ENCODE measurements at regions not wholly inside any gene's neighbourhood (a gene's known extent, or its start where the extent isn't known, plus 50 kb on each side); places are given as distances from the start of the nearest gene placed in this dataset.

DNA sequence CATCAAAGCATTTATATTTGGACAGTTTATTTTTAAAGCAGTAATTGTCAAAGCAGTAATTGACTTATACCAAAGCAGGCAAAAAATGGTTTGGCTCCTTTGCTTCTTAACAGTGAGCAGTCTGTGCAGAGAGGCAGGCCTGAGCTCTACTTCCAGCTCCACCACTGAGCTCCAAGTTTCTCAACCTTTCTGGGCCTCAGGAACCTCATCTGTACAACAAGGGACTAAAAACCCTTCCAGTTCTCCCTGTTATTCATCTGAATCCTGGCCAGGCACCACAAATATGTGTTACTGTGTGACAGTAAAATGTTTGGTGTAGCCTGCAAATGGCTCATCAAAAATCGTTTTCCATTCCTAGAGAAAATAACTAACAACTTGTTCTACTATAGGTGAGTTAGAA is 88.7 kb upstream of the TTC29 start:
- no peak for TF ChIP-seq POLR2AphosphoS5 (IDR thresholded peaks at IDR 0.05; ENCODE audit: low read depth, low read length)
- no peak for TF ChIP-seq POLR2A (IDR thresholded peaks at IDR 0.05; ENCODE audit: low read depth, low read length)
- TF ChIP-seq TAF1 (IDR thresholded peaks at IDR 0.05; ENCODE audit: borderline replicate concordance, low read depth, low read length), result no peak

Measured in GM12892 (cell line).